ENCODE measurements at regions not wholly inside any gene's neighbourhood (a gene's known extent, or its start where the extent isn't known, plus 50 kb on each side); places are given as distances from the start of the nearest gene placed in this dataset.

- TF ChIP-seq ARNT (IDR thresholded peaks at IDR 0.05) (no peak), BHLHE40 (IDR thresholded peaks at IDR 0.05; ENCODE audit: borderline replicate concordance) (no peak), SUZ12 (IDR thresholded peaks at IDR 0.05) (no peak), ZNF384 (IDR thresholded peaks at IDR 0.05) (no peak), CTBP1 (IDR thresholded peaks at IDR 0.05; ENCODE audit: borderline replicate concordance) (no peak), ELF4 (IDR thresholded peaks at IDR 0.05) (no peak), TARDBP (IDR thresholded peaks at IDR 0.05) (no peak), FOXM1 (IDR thresholded peaks at IDR 0.05; ENCODE audit: borderline replicate concordance) (no peak), FOXA1 (IDR thresholded peaks at IDR 0.05) (no peak), HDGF (IDR thresholded peaks at IDR 0.05; ENCODE audit: borderline replicate concordance) (no peak)
- ChIA-PET POLR2A (no interaction called here), CTCF (no interaction called here)
- DNase-seq (ENCODE audit: extremely low spot score), result no peak
Measured at GRCh38 chr11:80686889-80687288, 1246.1 kb upstream of the TENM4 start.

- TF ChIP-seq FOXK2 (IDR thresholded peaks at IDR 0.05) (no peak), ELF4 (IDR thresholded peaks at IDR 0.05) (no peak), ARNT (IDR thresholded peaks at IDR 0.05) (no peak), BHLHE40 (IDR thresholded peaks at IDR 0.05; ENCODE audit: borderline replicate concordance) (no peak), TARDBP (IDR thresholded peaks at IDR 0.05) (no peak), LEF1 (IDR thresholded peaks at IDR 0.05; ENCODE audit: borderline replicate concordance) (no peak), CTBP1 (IDR thresholded peaks at IDR 0.05; ENCODE audit: borderline replicate concordance) (no peak), FOXM1 (IDR thresholded peaks at IDR 0.05; ENCODE audit: borderline replicate concordance) (no peak), SUZ12 (IDR thresholded peaks at IDR 0.05) (no peak)
- DNase-seq (ENCODE audit: extremely low spot score), result no peak
- ChIA-PET POLR2A (no interaction called here), CTCF (no interaction called here)
Measured at GRCh38 chr11:80673566-80673965, 1232.7 kb upstream of the TENM4 start.

GRCh38 chr11:80669620-80670019 is 1228.8 kb upstream of the TENM4 start:
- TF ChIP-seq ARNT (IDR thresholded peaks at IDR 0.05) (no peak), TARDBP (IDR thresholded peaks at IDR 0.05) (no peak), L3MBTL2 (conservative IDR thresholded peaks at IDR 0.05) (no peak), ELF4 (IDR thresholded peaks at IDR 0.05) (no peak), ZNF384 (IDR thresholded peaks at IDR 0.05) (no peak), FOXA1 (IDR thresholded peaks at IDR 0.05) (no peak), FOXK2 (IDR thresholded peaks at IDR 0.05) (no peak), BHLHE40 (IDR thresholded peaks at IDR 0.05; ENCODE audit: borderline replicate concordance) (no peak), FOXM1 (IDR thresholded peaks at IDR 0.05; ENCODE audit: borderline replicate concordance) (no peak), PKNOX1 (IDR thresholded peaks at IDR 0.05) (no peak), NFRKB (IDR thresholded peaks at IDR 0.05) (no peak), SUZ12 (IDR thresholded peaks at IDR 0.05) (no peak), LEF1 (IDR thresholded peaks at IDR 0.05; ENCODE audit: borderline replicate concordance) (no peak), SP1 (IDR thresholded peaks at IDR 0.05) (no peak), CTBP1 (IDR thresholded peaks at IDR 0.05; ENCODE audit: borderline replicate concordance) (no peak)
- ChIA-PET CTCF (no interaction called here), POLR2A (no interaction called here)
- DNase-seq (ENCODE audit: extremely low spot score), result no peak

GRCh38 chr11:80668039-80668438 is 1227.2 kb upstream of the TENM4 start:
- no peak for DNase-seq (ENCODE audit: extremely low spot score)
- TF ChIP-seq L3MBTL2 (conservative IDR thresholded peaks at IDR 0.05) (no peak), CTBP1 (IDR thresholded peaks at IDR 0.05; ENCODE audit: borderline replicate concordance) (no peak), BHLHE40 (IDR thresholded peaks at IDR 0.05; ENCODE audit: borderline replicate concordance) (no peak), FOXK2 (IDR thresholded peaks at IDR 0.05) (no peak), ARNT (IDR thresholded peaks at IDR 0.05) (no peak), TARDBP (IDR thresholded peaks at IDR 0.05) (no peak), ZNF384 (IDR thresholded peaks at IDR 0.05) (no peak), FOXA1 (IDR thresholded peaks at IDR 0.05) (no peak), SUZ12 (IDR thresholded peaks at IDR 0.05) (no peak), FOXM1 (IDR thresholded peaks at IDR 0.05; ENCODE audit: borderline replicate concordance) (no peak), ELF4 (IDR thresholded peaks at IDR 0.05) (no peak), SP1 (IDR thresholded peaks at IDR 0.05) (no peak), HDGF (IDR thresholded peaks at IDR 0.05; ENCODE audit: borderline replicate concordance) (no peak)
- POLR2A ChIA-PET, result no interaction called here
- CTCF ChIA-PET, result no interaction called here

GRCh38 chr11:80655834-80656233 is 1215.0 kb upstream of the TENM4 start:
- TF ChIP-seq CTBP1 (IDR thresholded peaks at IDR 0.05; ENCODE audit: borderline replicate concordance) (no peak), L3MBTL2 (conservative IDR thresholded peaks at IDR 0.05) (no peak), FOXM1 (IDR thresholded peaks at IDR 0.05; ENCODE audit: borderline replicate concordance) (no peak), SP1 (IDR thresholded peaks at IDR 0.05) (no peak), LEF1 (IDR thresholded peaks at IDR 0.05; ENCODE audit: borderline replicate concordance) (no peak), ARNT (IDR thresholded peaks at IDR 0.05) (no peak), NFRKB (IDR thresholded peaks at IDR 0.05) (no peak), ZNF384 (IDR thresholded peaks at IDR 0.05) (no peak), TARDBP (IDR thresholded peaks at IDR 0.05) (no peak)

GRCh38 chr11:80650966-80651365 is 1210.1 kb upstream of the TENM4 start:
- no peak for TF ChIP-seq ELF4 (IDR thresholded peaks at IDR 0.05)
- no peak for TF ChIP-seq CTBP1 (IDR thresholded peaks at IDR 0.05; ENCODE audit: borderline replicate concordance)
- TF ChIP-seq FOXM1 (IDR thresholded peaks at IDR 0.05; ENCODE audit: borderline replicate concordance), result no peak
- no peak for TF ChIP-seq NFRKB (IDR thresholded peaks at IDR 0.05)
- no peak for TF ChIP-seq BHLHE40 (IDR thresholded peaks at IDR 0.05; ENCODE audit: borderline replicate concordance)
- no peak for TF ChIP-seq FOXA1 (IDR thresholded peaks at IDR 0.05)
- no peak for TF ChIP-seq HDGF (IDR thresholded peaks at IDR 0.05; ENCODE audit: borderline replicate concordance)
- no peak for TF ChIP-seq ZNF384 (IDR thresholded peaks at IDR 0.05)
- TF ChIP-seq FOXK2 (IDR thresholded peaks at IDR 0.05), result no peak
- no peak for TF ChIP-seq TARDBP (IDR thresholded peaks at IDR 0.05)
- DNase-seq (ENCODE audit: extremely low spot score), result no peak
- ChIA-PET CTCF (no interaction called here), POLR2A (no interaction called here)

More at GRCh38 chr11:80655834-80656233, 1215.0 kb upstream of the TENM4 start:
- ChIA-PET POLR2A (no interaction called here), CTCF (no interaction called here)
- DNase-seq (ENCODE audit: extremely low spot score), result no peak

- TF ChIP-seq TARDBP (IDR thresholded peaks at IDR 0.05), result no peak
- TF ChIP-seq CTBP1 (IDR thresholded peaks at IDR 0.05; ENCODE audit: borderline replicate concordance), result no peak
- TF ChIP-seq ARNT (IDR thresholded peaks at IDR 0.05), result no peak
- TF ChIP-seq FOXM1 (IDR thresholded peaks at IDR 0.05; ENCODE audit: borderline replicate concordance), result no peak
- CTCF ChIA-PET, result no interaction called here
Measured at GRCh38 chr11:80649186-80649585, 1208.4 kb upstream of the TENM4 start.

More at GRCh38 chr11:80649186-80649585, 1208.4 kb upstream of the TENM4 start:
- POLR2A ChIA-PET, result no interaction called here
- DNase-seq (ENCODE audit: extremely low spot score), result no peak
